ENCODE measurements at regions not wholly inside any gene's neighbourhood (a gene's known extent, or its start where the extent isn't known, plus 50 kb on each side); places are given as distances from the start of the nearest gene placed in this dataset.

GRCh38 chr14:66085224-66085623 is 400.9 kb upstream of the CCDC196 start:
- Histone ChIP-seq H3K9me3 (ENCODE audit: control insufficient read depth, low read length) (no peaks in the 10 kb centered on the region), H3K27ac (ENCODE audit: low read depth, low read length) (no peak overlapping the region), H3K36me3 (ENCODE audit: control insufficient read depth, insufficient read depth, low read length) (no peaks in the 10 kb centered on the region), H3K27me3 (ENCODE audit: control insufficient read depth, insufficient read depth, low read length, poor library complexity, severe bottlenecking) (no peaks in the 10 kb centered on the region), H3K4me1 (ENCODE audit: control insufficient read depth, insufficient read depth, low read length) (peaks cover 5% of the 10 kb centered on the region), H3K4me3 (ENCODE audit: low read length) (no peak overlapping the region), H3K9ac (ENCODE audit: extremely low read depth, low read length, poor library complexity, severe bottlenecking) (no peak overlapping the region)
- no peak for DNase-seq
- no peak overlapping the region for H3K4me3 Mint-ChIP-seq
- peaks cover 11% of the 10 kb centered on the region for H3K27me3 Mint-ChIP-seq (ENCODE audit: insufficient read depth)
- TF ChIP-seq CTCF (conservative IDR thresholded peaks at IDR 0.05), result no peak
- H3K9me3 Mint-ChIP-seq, result no peaks in the 10 kb centered on the region
- peaks cover 18% of the 10 kb centered on the region for H3K4me1 Mint-ChIP-seq
- WGBS, 2 experiments (ENCODE audit: insufficient coverage in 1 of 2, insufficient read length in 1 of 2), result 97 to 100% methylated on average over 3 to 4 of the region's 4 CpGs
- H3K36me3 Mint-ChIP-seq (ENCODE audit: low read depth), result no peaks in the 10 kb centered on the region
- H3K27ac Mint-ChIP-seq, result no peak overlapping the region

DNA sequence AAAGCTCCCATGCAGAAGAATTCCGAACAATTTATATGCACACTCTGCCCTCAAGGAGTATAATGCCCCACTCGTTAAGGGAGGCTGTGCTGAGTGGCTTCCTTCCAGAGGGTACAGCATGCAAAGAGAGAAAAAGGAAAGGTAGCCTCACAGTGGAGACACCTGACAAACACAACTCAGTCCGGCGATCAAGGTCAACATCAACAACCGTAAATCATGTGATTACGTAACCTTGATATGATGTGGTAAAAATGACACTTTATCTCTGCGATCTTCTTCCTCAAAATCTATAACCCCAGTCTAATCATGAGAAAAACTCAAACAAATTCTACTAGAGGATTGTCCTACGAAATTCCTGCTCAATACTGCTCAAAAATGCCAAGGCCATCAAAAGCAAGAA is 400.5 kb upstream of the CCDC196 start:
- Histone ChIP-seq H3K9ac (ENCODE audit: extremely low read depth, low read length, poor library complexity, severe bottlenecking) (no peak overlapping the region), H3K4me1 (ENCODE audit: control insufficient read depth, insufficient read depth, low read length) (peaks cover 6% of the 10 kb centered on the region), H3K27me3 (ENCODE audit: control insufficient read depth, insufficient read depth, low read length, poor library complexity, severe bottlenecking) (no peaks in the 10 kb centered on the region), H3K4me3 (ENCODE audit: low read length) (no peak overlapping the region), H3K36me3 (ENCODE audit: control insufficient read depth, insufficient read depth, low read length) (no peaks in the 10 kb centered on the region), H3K27ac (ENCODE audit: low read depth, low read length) (no peak overlapping the region), H3K9me3 (ENCODE audit: control insufficient read depth, low read length) (no peaks in the 10 kb centered on the region)
- peaks cover 17% of the 10 kb centered on the region for H3K4me1 Mint-ChIP-seq
- 87 to 89% methylated on average over 3 to 8 of the region's 8 CpGs for WGBS, 2 experiments (ENCODE audit: insufficient coverage in 1 of 2, insufficient read length in 1 of 2)
- no peak overlapping the region for H3K4me3 Mint-ChIP-seq
- H3K27me3 Mint-ChIP-seq (ENCODE audit: insufficient read depth), result peaks cover 11% of the 10 kb centered on the region
- no peak for TF ChIP-seq CTCF (conservative IDR thresholded peaks at IDR 0.05)
- no peak for DNase-seq
- no peaks in the 10 kb centered on the region for H3K36me3 Mint-ChIP-seq (ENCODE audit: low read depth)
- H3K9me3 Mint-ChIP-seq, result no peaks in the 10 kb centered on the region
- H3K27ac Mint-ChIP-seq, result no peak overlapping the region

DNA sequence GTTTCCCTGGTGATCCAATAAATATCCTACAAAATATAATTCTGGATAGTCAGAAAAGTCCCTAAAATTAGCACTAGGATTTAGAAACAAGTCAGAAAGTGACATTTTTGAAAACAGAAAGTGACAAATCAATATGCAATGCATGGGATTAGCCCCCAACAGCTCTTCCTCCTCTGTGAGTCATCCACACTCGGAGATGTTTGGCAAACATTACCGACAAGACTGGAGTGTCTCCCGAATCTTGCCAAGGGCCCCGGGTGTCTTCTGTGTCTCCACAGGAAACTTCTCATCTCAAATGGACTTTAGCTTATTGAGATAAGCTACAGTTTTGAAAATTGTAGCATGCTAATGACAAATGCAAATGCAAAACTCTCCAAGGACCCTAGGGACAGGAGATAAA is 398.9 kb upstream of the CCDC196 start:
- Mint-ChIP-seq H3K9me3 (no peaks in the 10 kb centered on the region), H3K27me3 (ENCODE audit: insufficient read depth) (peaks cover 11% of the 10 kb centered on the region), H3K36me3 (ENCODE audit: low read depth) (no peaks in the 10 kb centered on the region), H3K4me1 (peaks cover 15% of the 10 kb centered on the region), H3K27ac (no peak overlapping the region), H3K4me3 (no peak overlapping the region)
- Histone ChIP-seq H3K27me3 (ENCODE audit: control insufficient read depth, insufficient read depth, low read length, poor library complexity, severe bottlenecking) (no peaks in the 10 kb centered on the region), H3K4me3 (ENCODE audit: low read length) (no peak overlapping the region), H3K9ac (ENCODE audit: extremely low read depth, low read length, poor library complexity, severe bottlenecking) (no peak overlapping the region), H3K36me3 (ENCODE audit: control insufficient read depth, insufficient read depth, low read length) (no peaks in the 10 kb centered on the region), H3K4me1 (ENCODE audit: control insufficient read depth, insufficient read depth, low read length) (peaks cover 6% of the 10 kb centered on the region), H3K27ac (ENCODE audit: low read depth, low read length) (no peak overlapping the region), H3K9me3 (ENCODE audit: control insufficient read depth, low read length) (no peaks in the 10 kb centered on the region)
- DNase-seq, result no peak
- WGBS, 2 experiments (ENCODE audit: insufficient coverage in 1 of 2, insufficient read length in 1 of 2), result 72 to 80% methylated on average over 1 to 4 of the region's 4 CpGs
- TF ChIP-seq CTCF (conservative IDR thresholded peaks at IDR 0.05), result no peak

Data from endodermal cell (in vitro differentiated cells).